ENCODE measurements at regions not wholly inside any gene's neighbourhood (a gene's known extent, or its start where the extent isn't known, plus 50 kb on each side); places are given as distances from the start of the nearest gene placed in this dataset.

- H3K36me3 ChIP-seq (ENCODE audit: control insufficient read depth, insufficient read depth, low read length), result no peaks in the 10 kb centered on the region
- H3K27ac ChIP-seq (ENCODE audit: low read depth, low read length), result no peak overlapping the region
- H3K9ac ChIP-seq (ENCODE audit: low read length), result no peak overlapping the region
- no peak overlapping the region for H3K4me3 ChIP-seq (ENCODE audit: low read depth, low read length)
- H3K27me3 ChIP-seq (ENCODE audit: control insufficient read depth, insufficient read depth, low read length), result peaks cover 15% of the 10 kb centered on the region
- no peaks in the 10 kb centered on the region for H3K9me3 ChIP-seq (ENCODE audit: control insufficient read depth, insufficient read depth, low read depth, low read length)
- H3K4me1 ChIP-seq (ENCODE audit: control insufficient read depth, insufficient read depth, low read length), result no peaks in the 10 kb centered on the region
These were observed 70.3 kb upstream of the ANO1 start for GRCh38 chr11:70007796-70008195.

- Histone ChIP-seq H3K36me3 (ENCODE audit: control insufficient read depth, insufficient read depth, low read length) (no peaks in the 10 kb centered on the region), H3K9ac (ENCODE audit: low read length) (no peak overlapping the region), H3K4me1 (ENCODE audit: control insufficient read depth, insufficient read depth, low read length) (no peaks in the 10 kb centered on the region), H3K4me3 (ENCODE audit: low read depth, low read length) (no peak overlapping the region), H3K27ac (ENCODE audit: low read depth, low read length) (no peak overlapping the region), H3K27me3 (ENCODE audit: control insufficient read depth, insufficient read depth, low read length) (no peaks in the 10 kb centered on the region), H3K9me3 (ENCODE audit: control insufficient read depth, insufficient read depth, low read depth, low read length) (no peaks in the 10 kb centered on the region)
These were observed 67.3 kb upstream of the ANO1 start for GRCh38 chr11:70010774-70011173.

GRCh38 chr11:70012134-70012733 is 65.9 kb upstream of the ANO1 start:
- no peak overlapping the region for H3K9ac ChIP-seq (ENCODE audit: low read length)
- H3K9me3 ChIP-seq (ENCODE audit: control insufficient read depth, insufficient read depth, low read depth, low read length), result no peaks in the 10 kb centered on the region
- H3K27me3 ChIP-seq (ENCODE audit: control insufficient read depth, insufficient read depth, low read length), result no peaks in the 10 kb centered on the region

GRCh38 chr11:70014291-70014690 is 63.8 kb upstream of the ANO1 start:
- Histone ChIP-seq H3K27me3 (ENCODE audit: control insufficient read depth, insufficient read depth, low read length) (no peaks in the 10 kb centered on the region), H3K4me1 (ENCODE audit: control insufficient read depth, insufficient read depth, low read length) (no peaks in the 10 kb centered on the region), H3K9me3 (ENCODE audit: control insufficient read depth, insufficient read depth, low read depth, low read length) (no peaks in the 10 kb centered on the region)

More at GRCh38 chr11:70012134-70012733, 65.9 kb upstream of the ANO1 start:
- Histone ChIP-seq H3K27ac (ENCODE audit: low read depth, low read length) (no peak overlapping the region), H3K4me3 (ENCODE audit: low read depth, low read length) (no peak overlapping the region), H3K36me3 (ENCODE audit: control insufficient read depth, insufficient read depth, low read length) (no peaks in the 10 kb centered on the region), H3K4me1 (ENCODE audit: control insufficient read depth, insufficient read depth, low read length) (no peaks in the 10 kb centered on the region)

DNA sequence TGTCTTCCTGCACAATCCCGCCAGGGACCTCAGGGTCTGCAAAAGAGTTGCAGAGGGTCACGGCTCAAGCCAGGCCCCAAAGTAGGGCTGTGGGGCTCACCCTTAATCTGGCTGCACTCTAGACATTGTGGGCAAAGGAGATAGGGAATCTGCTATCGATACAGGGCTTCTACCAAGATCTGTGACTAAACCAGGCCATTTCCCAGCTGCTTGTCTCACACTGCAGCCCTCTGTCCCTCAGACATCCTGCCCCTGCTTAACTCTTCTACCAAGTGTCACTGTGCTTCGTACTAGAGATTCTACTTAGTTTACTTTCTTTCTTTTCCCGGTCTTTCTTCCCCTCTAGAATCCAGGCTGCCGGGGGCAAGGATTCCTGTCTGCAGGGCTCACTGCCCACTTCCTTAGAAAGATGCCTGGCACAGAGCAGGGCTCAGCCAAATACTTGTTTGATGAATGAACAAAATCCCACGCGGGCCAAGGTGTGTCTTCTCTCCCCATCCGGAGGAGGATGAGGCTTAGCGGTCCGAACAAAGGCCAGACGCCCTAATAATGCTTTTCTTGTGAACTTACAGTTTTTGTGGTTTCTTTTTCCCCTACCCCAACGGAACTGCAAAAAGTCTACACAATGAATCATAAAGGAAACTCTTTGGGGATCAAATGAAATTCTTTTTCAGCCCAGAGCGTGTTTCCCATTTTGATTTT is 61.3 kb upstream of the ANO1 start:
- Histone ChIP-seq H3K27me3 (ENCODE audit: control insufficient read depth, insufficient read depth, low read length) (no peaks in the 10 kb centered on the region), H3K9ac (ENCODE audit: low read length) (no peak overlapping the region), H3K4me3 (ENCODE audit: low read depth, low read length) (no peak overlapping the region), H3K36me3 (ENCODE audit: control insufficient read depth, insufficient read depth, low read length) (no peaks in the 10 kb centered on the region), H3K4me1 (ENCODE audit: control insufficient read depth, insufficient read depth, low read length) (no peaks in the 10 kb centered on the region), H3K27ac (ENCODE audit: low read depth, low read length) (no peak overlapping the region), H3K9me3 (ENCODE audit: control insufficient read depth, insufficient read depth, low read depth, low read length) (no peaks in the 10 kb centered on the region)

More at GRCh38 chr11:70014291-70014690, 63.8 kb upstream of the ANO1 start:
- H3K9ac ChIP-seq (ENCODE audit: low read length), result no peak overlapping the region
- no peaks in the 10 kb centered on the region for H3K36me3 ChIP-seq (ENCODE audit: control insufficient read depth, insufficient read depth, low read length)
- no peak overlapping the region for H3K27ac ChIP-seq (ENCODE audit: low read depth, low read length)
- H3K4me3 ChIP-seq (ENCODE audit: low read depth, low read length), result no peak overlapping the region

GRCh38 chr11:70018816-70019215 is 59.3 kb upstream of the ANO1 start:
- H3K4me3 ChIP-seq (ENCODE audit: low read depth, low read length), result no peak overlapping the region
- no peak overlapping the region for H3K27ac ChIP-seq (ENCODE audit: low read depth, low read length)
- no peaks in the 10 kb centered on the region for H3K27me3 ChIP-seq (ENCODE audit: control insufficient read depth, insufficient read depth, low read length)
- H3K36me3 ChIP-seq (ENCODE audit: control insufficient read depth, insufficient read depth, low read length), result no peaks in the 10 kb centered on the region
- no peaks in the 10 kb centered on the region for H3K9me3 ChIP-seq (ENCODE audit: control insufficient read depth, insufficient read depth, low read depth, low read length)
- H3K9ac ChIP-seq (ENCODE audit: low read length), result no peak overlapping the region
- H3K4me1 ChIP-seq (ENCODE audit: control insufficient read depth, insufficient read depth, low read length), result no peaks in the 10 kb centered on the region

DNA sequence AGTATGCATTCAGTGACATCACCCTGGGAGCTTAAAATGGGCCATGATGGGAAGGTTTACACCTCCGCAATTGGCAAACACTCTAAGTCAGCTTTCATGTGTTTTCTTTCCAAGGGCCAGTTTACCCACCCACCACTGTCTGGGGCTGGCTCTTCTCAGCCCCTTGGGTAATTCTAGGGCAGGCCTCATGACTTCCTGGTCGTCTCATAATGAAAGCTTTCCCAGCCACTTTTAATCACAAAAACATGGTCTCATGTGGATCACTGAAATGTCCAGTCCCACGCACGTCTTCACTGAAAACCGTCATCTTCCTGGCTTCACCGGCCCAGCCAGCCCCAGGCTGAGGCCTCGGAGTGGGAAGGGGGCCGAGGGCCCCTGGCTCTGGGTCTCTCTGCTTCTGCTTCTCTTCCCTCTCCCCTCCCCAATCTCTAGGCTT is 58.5 kb upstream of the ANO1 start:
- Histone ChIP-seq H3K27me3 (ENCODE audit: control insufficient read depth, insufficient read depth, low read length) (no peaks in the 10 kb centered on the region), H3K9me3 (ENCODE audit: control insufficient read depth, insufficient read depth, low read depth, low read length) (no peaks in the 10 kb centered on the region), H3K9ac (ENCODE audit: low read length) (no peak overlapping the region), H3K4me1 (ENCODE audit: control insufficient read depth, insufficient read depth, low read length) (no peaks in the 10 kb centered on the region), H3K27ac (ENCODE audit: low read depth, low read length) (no peak overlapping the region), H3K4me3 (ENCODE audit: low read depth, low read length) (no peak overlapping the region), H3K36me3 (ENCODE audit: control insufficient read depth, insufficient read depth, low read length) (no peaks in the 10 kb centered on the region)

DNA sequence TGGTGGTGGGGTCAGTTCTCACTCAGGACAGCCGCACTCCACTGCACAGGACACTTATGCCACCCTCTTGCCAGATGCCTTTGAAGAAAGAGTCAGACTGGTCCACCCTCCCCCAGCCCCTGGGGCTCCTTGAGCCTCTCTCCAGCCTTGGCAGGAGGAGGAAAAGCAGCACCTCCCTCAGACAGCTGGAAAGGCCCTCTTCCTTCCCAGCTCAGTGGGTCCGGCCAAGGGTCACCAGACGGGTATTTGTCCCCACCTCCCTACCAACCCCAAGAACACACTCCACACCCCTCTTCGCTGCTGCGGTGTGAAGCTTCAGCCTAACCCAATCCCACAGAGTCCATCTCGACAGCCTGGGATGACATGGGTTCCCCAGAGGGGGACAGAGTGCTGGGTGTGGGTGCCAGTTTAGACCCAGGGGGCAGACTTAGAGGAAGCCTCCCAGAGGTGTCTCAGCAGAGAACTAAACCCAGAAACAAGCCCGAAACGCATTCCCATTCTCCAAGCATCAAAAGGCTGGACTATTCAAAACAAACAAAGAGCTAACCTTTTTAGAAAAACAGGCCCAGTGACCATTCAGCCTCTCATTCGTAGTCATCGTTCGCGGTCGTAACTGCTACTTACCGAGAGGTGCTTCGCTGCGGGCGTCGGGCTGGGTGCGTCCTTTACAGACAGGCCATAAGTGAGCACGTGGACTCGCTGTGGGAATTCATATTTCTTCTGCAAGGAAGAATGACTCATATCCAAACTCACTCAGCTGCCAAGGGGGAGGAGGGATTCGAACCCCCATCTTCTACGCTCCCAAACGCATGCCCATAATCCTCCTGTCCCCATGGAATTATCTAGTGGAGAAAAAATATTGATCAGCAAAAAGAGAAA is 57.5 kb upstream of the ANO1 start:
- H3K4me3 ChIP-seq (ENCODE audit: low read depth, low read length), result no peak overlapping the region
- no peaks in the 10 kb centered on the region for H3K36me3 ChIP-seq (ENCODE audit: control insufficient read depth, insufficient read depth, low read length)
- no peak overlapping the region for H3K27ac ChIP-seq (ENCODE audit: low read depth, low read length)
- no peaks in the 10 kb centered on the region for H3K4me1 ChIP-seq (ENCODE audit: control insufficient read depth, insufficient read depth, low read length)
- peaks cover 6% of the 10 kb centered on the region; the same call in 1 of the 2 replicates for H3K9me3 ChIP-seq (ENCODE audit: control insufficient read depth, insufficient read depth, low read depth, low read length)
- H3K27me3 ChIP-seq (ENCODE audit: control insufficient read depth, insufficient read depth, low read length), result no peaks in the 10 kb centered on the region
- H3K9ac ChIP-seq (ENCODE audit: low read length), result no peak overlapping the region

- Histone ChIP-seq H3K36me3 (ENCODE audit: control insufficient read depth, insufficient read depth, low read length) (no peaks in the 10 kb centered on the region), H3K9me3 (ENCODE audit: control insufficient read depth, insufficient read depth, low read depth, low read length) (peaks cover 11% of the 10 kb centered on the region; the same call in 1 of the 2 replicates), H3K9ac (ENCODE audit: low read length) (no peak overlapping the region), H3K4me1 (ENCODE audit: control insufficient read depth, insufficient read depth, low read length) (no peaks in the 10 kb centered on the region), H3K27me3 (ENCODE audit: control insufficient read depth, insufficient read depth, low read length) (no peaks in the 10 kb centered on the region), H3K27ac (ENCODE audit: low read depth, low read length) (no peak overlapping the region), H3K4me3 (ENCODE audit: low read depth, low read length) (no peak overlapping the region)
These were observed 56.5 kb upstream of the ANO1 start for GRCh38 chr11:70021586-70021985.

DNA sequence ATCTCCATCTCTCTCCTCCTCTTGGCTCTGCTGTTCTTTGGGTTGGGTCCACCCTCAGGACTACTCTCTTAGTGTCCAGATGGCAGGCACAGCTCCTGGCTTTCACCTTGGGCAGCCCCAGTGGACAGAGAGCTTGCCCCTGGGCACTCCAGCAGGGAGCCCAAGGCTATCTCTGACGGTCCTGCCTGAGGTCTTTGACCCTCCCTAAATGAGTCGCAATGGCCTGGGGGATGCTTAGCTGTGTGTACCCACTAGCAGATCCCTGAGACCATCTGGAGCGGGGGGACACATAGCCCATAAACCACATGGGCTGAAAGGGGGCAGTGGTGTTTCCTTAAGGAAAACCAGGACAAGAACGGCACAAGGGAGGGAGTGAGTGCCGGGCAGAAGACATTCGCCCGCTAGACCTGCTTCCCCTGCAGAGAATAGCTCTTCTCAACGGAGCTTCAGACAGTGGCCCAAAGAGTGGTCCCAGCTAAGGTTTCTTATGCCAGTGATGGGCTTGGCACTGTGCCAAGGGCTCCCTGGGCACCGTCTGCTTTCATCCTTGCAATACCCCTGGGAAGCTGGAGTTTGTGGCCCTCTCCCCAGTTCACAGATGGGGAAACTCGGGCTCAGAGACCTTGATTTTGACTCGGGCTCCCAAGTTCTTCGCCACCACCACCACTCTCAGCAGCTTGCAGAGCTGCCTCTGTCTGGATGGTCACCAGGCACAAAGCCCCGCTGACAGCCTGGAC is 53.9 kb upstream of the ANO1 start:
- H3K9ac ChIP-seq (ENCODE audit: low read length), result no peak overlapping the region
- no peak overlapping the region for H3K4me3 ChIP-seq (ENCODE audit: low read depth, low read length)
- no peaks in the 10 kb centered on the region for H3K27me3 ChIP-seq (ENCODE audit: control insufficient read depth, insufficient read depth, low read length)
- H3K27ac ChIP-seq (ENCODE audit: low read depth, low read length), result no peak overlapping the region
- H3K4me1 ChIP-seq (ENCODE audit: control insufficient read depth, insufficient read depth, low read length), result peaks cover 3% of the 10 kb centered on the region; the same call in 1 of the 2 replicates
- H3K9me3 ChIP-seq (ENCODE audit: control insufficient read depth, insufficient read depth, low read depth, low read length), result peaks cover 11% of the 10 kb centered on the region; the same call in 1 of the 2 replicates
- H3K36me3 ChIP-seq (ENCODE audit: control insufficient read depth, insufficient read depth, low read length), result no peaks in the 10 kb centered on the region
